OCI-LY1 (cell line): ENCODE measurements at regions not wholly inside any gene's neighbourhood (a gene's known extent, or its start where the extent isn't known, plus 50 kb on each side); places are given as distances from the start of the nearest gene placed in this dataset.
A peak's percentile ranks its signal among the peaks of the same experiment; 100 is the strongest.

Experiments used
- H2AFZ ChIP-seq: fragments of 200-600 bp; sonication (generic), shearing (Covaris generic); 2 replicates; pipeline ENCODE4 v1.6.0; 2014; ENCODE audit warnings: antibody characterized with exemption, mild to moderate bottlenecking, low read length
- H3F3A ChIP-seq: fragments of 200-600 bp; sonication (generic), shearing (Covaris generic); 2 replicates; pipeline ENCODE4 v1.6.0; 2014; ENCODE audit warnings: mild to moderate bottlenecking, antibody characterized with exemption, low read length, moderate library complexity; ENCODE audit not compliant: insufficient read depth
- H3K27ac ChIP-seq: fragments of 200-600 bp; sonication (generic); 2 replicates; pipeline ENCODE4 v1.5.1; 2014; ENCODE audit warnings: low read length, mixed run types, mild to moderate bottlenecking, low read depth; ENCODE audit not compliant: poor library complexity, severe bottlenecking
- H3K27me3 ChIP-seq: fragments of 200-600 bp; sonication (generic); 2 replicates; pipeline ENCODE4 v1.6.0; 2014; ENCODE audit warnings: antibody characterized with exemption, mild to moderate bottlenecking, low read length, moderate library complexity; ENCODE audit not compliant: insufficient read depth
- H3K36me3 ChIP-seq: fragments of 200-600 bp; sonication (generic); 2 replicates; pipeline ENCODE4 v1.6.1; 2014; ENCODE audit warnings: mild to moderate bottlenecking, antibody characterized with exemption, low read length, moderate library complexity, mixed read lengths; ENCODE audit not compliant: insufficient read depth
- H3K4me1 ChIP-seq: fragments of 200-600 bp; sonication (generic); 2 replicates; pipeline ENCODE4 v1.5.1; 2014; ENCODE audit warnings: mild to moderate bottlenecking, low read length, moderate library complexity; ENCODE audit not compliant: insufficient read depth, severe bottlenecking
- H3K4me2 ChIP-seq: fragments of 200-600 bp; sonication (generic), shearing (Covaris generic); 2 replicates; pipeline ENCODE4 v1.6.1; 2014; ENCODE audit warnings: low read length
- H3K4me3 ChIP-seq: fragments of 200-600 bp; sonication (generic); 2 replicates; pipeline ENCODE4 v1.5.1; 2014; ENCODE audit warnings: low read length, low read depth, mild to moderate bottlenecking, mixed read lengths; ENCODE audit not compliant: poor library complexity, severe bottlenecking
- H3K79me2 ChIP-seq: fragments of 200-600 bp; shearing (Covaris generic); 2 replicates; pipeline ENCODE4 v1.6.1; 2016; ENCODE audit warnings: mixed run types, low read length, mixed read lengths; ENCODE audit not compliant: insufficient read depth
- H3K9ac ChIP-seq: fragments of 200-600 bp; sonication (generic), shearing (Covaris generic); 2 replicates; pipeline ENCODE4 v1.6.1; 2014; ENCODE audit warnings: mild to moderate bottlenecking, low read length, mixed read lengths
- H3K9me2 ChIP-seq: fragments of 200-600 bp; sonication (generic), shearing (Covaris generic); 2 replicates; pipeline ENCODE4 v1.6.1; 2014; ENCODE audit warnings: low read depth, mild to moderate bottlenecking, low read length, mixed read lengths
- H3K9me3 ChIP-seq: fragments of 200-600 bp; shearing (Covaris generic); 2 replicates; pipeline ENCODE4 v1.6.1; 2014; ENCODE audit warnings: low read length, mixed read lengths
- H4K20me1 ChIP-seq: fragments of 200-600 bp; sonication (generic), shearing (Covaris generic); 2 replicates; pipeline ENCODE4 v1.6.0; 2016; ENCODE audit warnings: mild to moderate bottlenecking, low read length; ENCODE audit not compliant: insufficient read depth
- CTCF ChIP-seq: fragments of 200-600 bp; sonication (generic), shearing (Covaris generic); IDR thresholded peaks from 2 replicates; pipeline ENCODE4 v1.5.1; 2017; ENCODE audit warnings: mild to moderate bottlenecking, antibody characterized with exemption, low read length, moderate library complexity, mixed read lengths
- EZH2 ChIP-seq: fragments of 200-600 bp; sonication (generic), shearing (Covaris generic); IDR thresholded peaks from 2 replicates; pipeline ENCODE4 v1.8.0; 2017; ENCODE audit warnings: borderline replicate concordance, mixed run types, mild to moderate bottlenecking, antibody characterized with exemption, low read length, moderate library complexity, mixed read lengths

GRCh38 chr13:33636955-33637670 lies 180.8 kb upstream of the RFC3 start:
- Histone ChIP-seq H3K4me1 (peaks cover 60% of the 10 kb centered on the region), H3K79me2 (no peaks in the 10 kb centered on the region), H3K4me2 (peak overlapping the region; percentile 41; the same call in 1 of the 2 replicates), H3K27me3 (no peaks in the 10 kb centered on the region), H3K36me3 (no peaks in the 10 kb centered on the region), H3K9me3 (no peaks in the 10 kb centered on the region), H2AFZ (no peak overlapping the region), H3K27ac (peak overlapping the region; percentile 80), H4K20me1 (no peaks in the 10 kb centered on the region), H3K9ac (peak overlapping the region; percentile 40), H3K4me3 (no peak overlapping the region), H3F3A (no peaks in the 10 kb centered on the region), H3K9me2 (no peaks in the 10 kb centered on the region)
- TF ChIP-seq EZH2 (no peak), CTCF (no peak)

- no peaks in the 10 kb centered on the region for H3K27me3 ChIP-seq
- H3K9me3 ChIP-seq: no peaks in the 10 kb centered on the region
- no peak for TF ChIP-seq CTCF
- no peak for TF ChIP-seq EZH2
- H3K4me3 ChIP-seq: no peak overlapping the region
- no peaks in the 10 kb centered on the region for H3K9me2 ChIP-seq
- peak overlapping the region; percentile 80 for H3K27ac ChIP-seq
- H4K20me1 ChIP-seq: no peaks in the 10 kb centered on the region
- no peak overlapping the region for H2AFZ ChIP-seq
- H3K4me2 ChIP-seq: no peak overlapping the region
- peaks cover 65% of the 10 kb centered on the region for H3K4me1 ChIP-seq
- H3K36me3 ChIP-seq: no peaks in the 10 kb centered on the region
- H3K9ac ChIP-seq: no peak overlapping the region; the same call in 1 of the 2 replicates
- no peaks in the 10 kb centered on the region for H3K79me2 ChIP-seq
- no peaks in the 10 kb centered on the region for H3F3A ChIP-seq
Measured at GRCh38 chr13:33637978-33638743, 179.8 kb upstream of the RFC3 start.

GRCh38 chr13:33639158-33639557 lies 178.8 kb upstream of the RFC3 start:
- Histone ChIP-seq H3K79me2 (no peaks in the 10 kb centered on the region), H3K9me2 (no peaks in the 10 kb centered on the region), H3K4me3 (no peak overlapping the region), H3K36me3 (no peaks in the 10 kb centered on the region), H3F3A (no peaks in the 10 kb centered on the region), H3K9me3 (no peaks in the 10 kb centered on the region), H3K9ac (no peak overlapping the region), H3K27ac (peak overlapping the region; percentile 66), H3K4me1 (peaks cover 65% of the 10 kb centered on the region), H3K27me3 (no peaks in the 10 kb centered on the region), H3K4me2 (no peak overlapping the region; the same call in 1 of the 2 replicates), H2AFZ (no peak overlapping the region), H4K20me1 (no peaks in the 10 kb centered on the region)
- TF ChIP-seq CTCF: no peak
- no peak for TF ChIP-seq EZH2
